OCI-LY1 (cell line): ENCODE measurements at regions not wholly inside any gene's neighbourhood (a gene's known extent, or its start where the extent isn't known, plus 50 kb on each side); places are given as distances from the start of the nearest gene placed in this dataset.

Source experiments
- H2AFZ ChIP-seq: fragments of 200-600 bp; sonication (generic), shearing (Covaris generic); 2 replicates; pipeline ENCODE4 v1.6.0; 2014; ENCODE audit warnings: antibody characterized with exemption, mild to moderate bottlenecking, low read length
- H3F3A ChIP-seq: fragments of 200-600 bp; sonication (generic), shearing (Covaris generic); 2 replicates; pipeline ENCODE4 v1.6.0; 2014; ENCODE audit warnings: mild to moderate bottlenecking, antibody characterized with exemption, low read length, moderate library complexity; ENCODE audit not compliant: insufficient read depth
- H3K27ac ChIP-seq: fragments of 200-600 bp; sonication (generic); 2 replicates; pipeline ENCODE4 v1.5.1; 2014; ENCODE audit warnings: low read length, mixed run types, mild to moderate bottlenecking, low read depth; ENCODE audit not compliant: poor library complexity, severe bottlenecking
- H3K27me3 ChIP-seq: fragments of 200-600 bp; sonication (generic); 2 replicates; pipeline ENCODE4 v1.6.0; 2014; ENCODE audit warnings: antibody characterized with exemption, mild to moderate bottlenecking, low read length, moderate library complexity; ENCODE audit not compliant: insufficient read depth
- H3K36me3 ChIP-seq: fragments of 200-600 bp; sonication (generic); 2 replicates; pipeline ENCODE4 v1.6.1; 2014; ENCODE audit warnings: mild to moderate bottlenecking, antibody characterized with exemption, low read length, moderate library complexity, mixed read lengths; ENCODE audit not compliant: insufficient read depth
- H3K4me1 ChIP-seq: fragments of 200-600 bp; sonication (generic); 2 replicates; pipeline ENCODE4 v1.5.1; 2014; ENCODE audit warnings: mild to moderate bottlenecking, low read length, moderate library complexity; ENCODE audit not compliant: insufficient read depth, severe bottlenecking
- H3K4me2 ChIP-seq: fragments of 200-600 bp; sonication (generic), shearing (Covaris generic); 2 replicates; pipeline ENCODE4 v1.6.1; 2014; ENCODE audit warnings: low read length
- H3K4me3 ChIP-seq: fragments of 200-600 bp; sonication (generic); 2 replicates; pipeline ENCODE4 v1.5.1; 2014; ENCODE audit warnings: low read length, low read depth, mild to moderate bottlenecking, mixed read lengths; ENCODE audit not compliant: poor library complexity, severe bottlenecking
- H3K79me2 ChIP-seq: fragments of 200-600 bp; shearing (Covaris generic); 2 replicates; pipeline ENCODE4 v1.6.1; 2016; ENCODE audit warnings: mixed run types, low read length, mixed read lengths; ENCODE audit not compliant: insufficient read depth
- H3K9ac ChIP-seq: fragments of 200-600 bp; sonication (generic), shearing (Covaris generic); 2 replicates; pipeline ENCODE4 v1.6.1; 2014; ENCODE audit warnings: mild to moderate bottlenecking, low read length, mixed read lengths
- H3K9me2 ChIP-seq: fragments of 200-600 bp; sonication (generic), shearing (Covaris generic); 2 replicates; pipeline ENCODE4 v1.6.1; 2014; ENCODE audit warnings: low read depth, mild to moderate bottlenecking, low read length, mixed read lengths
- H3K9me3 ChIP-seq: fragments of 200-600 bp; shearing (Covaris generic); 2 replicates; pipeline ENCODE4 v1.6.1; 2014; ENCODE audit warnings: low read length, mixed read lengths
- H4K20me1 ChIP-seq: fragments of 200-600 bp; sonication (generic), shearing (Covaris generic); 2 replicates; pipeline ENCODE4 v1.6.0; 2016; ENCODE audit warnings: mild to moderate bottlenecking, low read length; ENCODE audit not compliant: insufficient read depth
- EZH2 ChIP-seq: fragments of 200-600 bp; sonication (generic), shearing (Covaris generic); IDR thresholded peaks from 2 replicates; pipeline ENCODE4 v1.8.0; 2017; ENCODE audit warnings: borderline replicate concordance, mixed run types, mild to moderate bottlenecking, antibody characterized with exemption, low read length, moderate library complexity, mixed read lengths
- TF ChIP-seq, protein P1 (sequence below): fragments of 200-600 bp; sonication (generic), shearing (Covaris generic); IDR thresholded peaks from 2 replicates; pipeline ENCODE4 v1.5.1; 2017; ENCODE audit warnings: mild to moderate bottlenecking, antibody characterized with exemption, low read length, moderate library complexity, mixed read lengths

- no peaks in the 10 kb centered on the region for H3K79me2 ChIP-seq
- no peak overlapping the region for H3K27ac ChIP-seq
- H4K20me1 ChIP-seq: no peaks in the 10 kb centered on the region
- no peak overlapping the region for H3K9ac ChIP-seq
- H3K36me3 ChIP-seq: no peaks in the 10 kb centered on the region
- no peaks in the 10 kb centered on the region for H3K4me1 ChIP-seq
- TF ChIP-seq, protein P1, sequence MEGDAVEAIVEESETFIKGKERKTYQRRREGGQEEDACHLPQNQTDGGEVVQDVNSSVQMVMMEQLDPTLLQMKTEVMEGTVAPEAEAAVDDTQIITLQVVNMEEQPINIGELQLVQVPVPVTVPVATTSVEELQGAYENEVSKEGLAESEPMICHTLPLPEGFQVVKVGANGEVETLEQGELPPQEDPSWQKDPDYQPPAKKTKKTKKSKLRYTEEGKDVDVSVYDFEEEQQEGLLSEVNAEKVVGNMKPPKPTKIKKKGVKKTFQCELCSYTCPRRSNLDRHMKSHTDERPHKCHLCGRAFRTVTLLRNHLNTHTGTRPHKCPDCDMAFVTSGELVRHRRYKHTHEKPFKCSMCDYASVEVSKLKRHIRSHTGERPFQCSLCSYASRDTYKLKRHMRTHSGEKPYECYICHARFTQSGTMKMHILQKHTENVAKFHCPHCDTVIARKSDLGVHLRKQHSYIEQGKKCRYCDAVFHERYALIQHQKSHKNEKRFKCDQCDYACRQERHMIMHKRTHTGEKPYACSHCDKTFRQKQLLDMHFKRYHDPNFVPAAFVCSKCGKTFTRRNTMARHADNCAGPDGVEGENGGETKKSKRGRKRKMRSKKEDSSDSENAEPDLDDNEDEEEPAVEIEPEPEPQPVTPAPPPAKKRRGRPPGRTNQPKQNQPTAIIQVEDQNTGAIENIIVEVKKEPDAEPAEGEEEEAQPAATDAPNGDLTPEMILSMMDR: no peak
- no peak for TF ChIP-seq EZH2
- no peak overlapping the region for H2AFZ ChIP-seq
- H3K4me2 ChIP-seq: no peak overlapping the region
- H3F3A ChIP-seq: no peaks in the 10 kb centered on the region
- no peak overlapping the region for H3K4me3 ChIP-seq
- no peaks in the 10 kb centered on the region for H3K27me3 ChIP-seq
- no peaks in the 10 kb centered on the region for H3K9me3 ChIP-seq
- no peaks in the 10 kb centered on the region for H3K9me2 ChIP-seq
These were observed 810.6 kb downstream of the TLE4 start for GRCh38 chr9:80382211-80382891.

GRCh38 chr9:80380301-80380700 lies 808.5 kb downstream of the TLE4 start:
- no peak overlapping the region for H3K27ac ChIP-seq
- H3K4me1 ChIP-seq: no peaks in the 10 kb centered on the region
- TF ChIP-seq EZH2: no peak
- TF ChIP-seq, protein P1: no peak
- H3F3A ChIP-seq: no peaks in the 10 kb centered on the region
- H4K20me1 ChIP-seq: no peaks in the 10 kb centered on the region
- no peaks in the 10 kb centered on the region for H3K36me3 ChIP-seq
- H3K9ac ChIP-seq: no peak overlapping the region
- no peak overlapping the region for H2AFZ ChIP-seq
- no peaks in the 10 kb centered on the region for H3K9me3 ChIP-seq
- no peaks in the 10 kb centered on the region for H3K27me3 ChIP-seq
- no peak overlapping the region for H3K4me2 ChIP-seq
- no peaks in the 10 kb centered on the region for H3K9me2 ChIP-seq
- H3K79me2 ChIP-seq: no peaks in the 10 kb centered on the region
- H3K4me3 ChIP-seq: no peak overlapping the region

DNA sequence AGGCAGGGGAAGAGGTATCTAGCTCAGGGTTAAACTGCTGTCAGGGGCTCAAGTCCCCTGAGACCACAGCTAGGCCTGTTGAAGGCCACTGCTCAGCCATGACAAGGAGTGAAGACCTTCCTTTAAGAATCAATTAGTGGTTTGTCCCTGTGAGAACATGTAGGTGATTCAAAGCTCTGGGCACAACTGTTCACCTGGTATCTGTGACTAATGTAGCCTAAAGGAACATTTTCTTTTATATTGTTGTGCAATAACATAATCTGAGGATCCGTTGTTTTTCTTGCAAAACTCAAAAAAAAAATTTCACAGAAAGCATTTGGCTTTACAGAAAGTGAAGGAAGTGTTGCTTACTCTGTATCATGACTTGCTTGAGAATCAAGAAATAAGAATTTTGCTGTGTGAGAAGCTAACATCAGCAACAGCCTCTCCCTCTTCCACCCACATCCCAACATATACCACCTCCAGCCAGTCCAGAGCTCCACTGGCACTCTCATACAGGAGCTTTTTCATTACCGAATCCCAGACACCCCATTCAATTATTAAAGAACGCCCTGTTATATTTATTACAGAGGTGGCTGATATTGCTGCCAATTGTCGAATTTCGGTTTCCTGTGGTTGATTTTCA lies 807.0 kb downstream of the TLE4 start:
- Histone ChIP-seq H3K27ac (no peak overlapping the region), H2AFZ (no peak overlapping the region), H3K79me2 (no peaks in the 10 kb centered on the region), H3K4me1 (no peaks in the 10 kb centered on the region), H3K9ac (no peak overlapping the region), H3K4me2 (no peak overlapping the region), H4K20me1 (no peaks in the 10 kb centered on the region), H3K36me3 (no peaks in the 10 kb centered on the region), H3K27me3 (no peaks in the 10 kb centered on the region), H3K9me2 (no peaks in the 10 kb centered on the region), H3K4me3 (no peak overlapping the region), H3F3A (no peaks in the 10 kb centered on the region), H3K9me3 (no peaks in the 10 kb centered on the region)
- TF ChIP-seq EZH2: no peak
- TF ChIP-seq, protein P1: no peak
